AG09319 (cell line): ENCODE measurements at regions not wholly inside any gene's neighbourhood (a gene's known extent, or its start where the extent isn't known, plus 50 kb on each side); places are given as distances from the start of the nearest gene placed in this dataset.

Source experiments
- DNase-seq: peaks from one replicate; pipeline ENCODE4 v3.0.0-alpha.2; 2010; ENCODE audit warnings: low read depth; ENCODE audit errors: extremely low read depth
- CTCF ChIP-seq: IDR thresholded peaks from 2 replicates; pipeline ENCODE4 v1.5.1; 2011; ENCODE audit warnings: low read depth, mild to moderate bottlenecking, inconsistent platforms, low read length, moderate library complexity

- no peak for TF ChIP-seq CTCF
Observed at GRCh38 chr20:60107621-60108390, 149.6 kb downstream of the CDH26 start.

GRCh38 chr20:60108397-60108796, 150.2 kb downstream of the CDH26 start:
- TF ChIP-seq CTCF = no peak
- no peak for DNase-seq

More at GRCh38 chr20:60107621-60108390, 149.6 kb downstream of the CDH26 start:
- DNase-seq = no peak

GRCh38 chr20:60113024-60113724, 155.0 kb downstream of the CDH26 start:
- DNase-seq = no peak
- no peak for TF ChIP-seq CTCF

- no peak for TF ChIP-seq CTCF
Observed at GRCh38 chr20:60113771-60114170, 155.5 kb downstream of the CDH26 start.

GRCh38 chr20:60115451-60115850, 157.2 kb downstream of the CDH26 start:
- DNase-seq = no peak
- TF ChIP-seq CTCF = no peak

More at GRCh38 chr20:60113771-60114170, 155.5 kb downstream of the CDH26 start:
- no peak for DNase-seq

- no peak for DNase-seq
- TF ChIP-seq CTCF = no peak
Observed at GRCh38 chr20:60116128-60116909, 158.1 kb downstream of the CDH26 start.

- no peak for DNase-seq
- no peak for TF ChIP-seq CTCF
Observed at GRCh38 chr20:60117065-60117464, 158.8 kb downstream of the CDH26 start.
